IMR-90 (cell line): ENCODE measurements at regions not wholly inside any gene's neighbourhood (a gene's known extent, or its start where the extent isn't known, plus 50 kb on each side); places are given as distances from the start of the nearest gene placed in this dataset.

Experiments
- ATAC-seq: fragments of 200-7000 bp; cut with Tn5 transposase; 2 replicates; pipeline ENCODE4 v1.9.1; 2020; ENCODE audit warnings: low read depth, mild to moderate bottlenecking, moderate library complexity
- BruUV-seq: library from RNA; stranded (reverse); fragments of 400-500 nt; replicated peaks from 2 replicates; lab custom pipeline; 2021; lab: Mats Ljungman, UMichigan
- CTCF ChIA-PET: fragments of 300-600 bp; formaldehyde crosslinking; extraction: SDS; loops from one replicate; lab custom pipeline; 2021; ENCODE audit warnings: antibody characterized with exemption; lab: Yijun Ruan, JAX
- POLR2A ChIA-PET: fragments of 300-600 bp; sonication (Branson Sonifier 250); formaldehyde crosslinking; loops from one replicate; lab custom pipeline; 2022; ENCODE audit warnings: antibody characterized with exemption; ENCODE audit not compliant: unreplicated experiment; lab: Charles Lee
- DNase-seq: peaks from one replicate; pipeline ENCODE4 v3.0.0; 2013
- H2AFZ ChIP-seq: replicated peaks from 2 replicates; pipeline ENCODE3; 2013; ENCODE audit warnings: low read length, mild to moderate bottlenecking; ENCODE audit not compliant: poor library complexity
- H2AK5ac ChIP-seq: 2 replicates; pipeline ENCODE4 v1.6.1; 2013; ENCODE audit warnings: low read depth, low read length, inconsistent platforms
- H2AK9ac ChIP-seq: replicated peaks from 2 replicates; pipeline ENCODE3; 2013; ENCODE audit warnings: mild to moderate bottlenecking, low read depth, low read length, moderate library complexity; ENCODE audit not compliant: poor library complexity
- H2BK120ac ChIP-seq: 2 replicates; pipeline ENCODE4 v1.6.1; 2013; ENCODE audit warnings: low read depth, low read length, inconsistent platforms
- H2BK15ac ChIP-seq: 3 replicates; pipeline ENCODE4 v1.6.1; 2013; ENCODE audit warnings: low read depth, low read length, inconsistent platforms
- H2BK20ac ChIP-seq: 2 replicates; pipeline ENCODE4 v1.6.1; 2013; ENCODE audit warnings: low read depth, mild to moderate bottlenecking, inconsistent platforms, low read length, moderate library complexity
- H2BK5ac ChIP-seq: 2 replicates; pipeline ENCODE4 v1.6.1; 2013; ENCODE audit warnings: mild to moderate bottlenecking, low read depth, low read length, inconsistent platforms; ENCODE audit not compliant: poor library complexity, severe bottlenecking
- H3K14ac ChIP-seq: replicated peaks from 2 replicates; pipeline ENCODE4 v1.6.1; 2013; ENCODE audit warnings: low read depth, low read length, inconsistent platforms
- H3K18ac ChIP-seq: 2 replicates; pipeline ENCODE4 v1.6.1; 2013; ENCODE audit warnings: low read depth, low read length, control low read depth
- H3K23ac ChIP-seq: 2 replicates; pipeline ENCODE4 v1.6.1; 2013; ENCODE audit warnings: low read depth, low read length, inconsistent platforms
- H3K27ac ChIP-seq: 2 replicates; pipeline ENCODE4 v1.5.1; 2013; ENCODE audit warnings: mild to moderate bottlenecking, control low read depth, low read length; ENCODE audit not compliant: insufficient read depth
- H3K27me3 ChIP-seq: 2 replicates; pipeline ENCODE4 v1.6.1; 2013; ENCODE audit warnings: low read length; ENCODE audit not compliant: control insufficient read depth, insufficient read depth
- H3K36me3 ChIP-seq: 2 replicates; pipeline ENCODE4 v1.6.1; 2013; ENCODE audit warnings: low read length, mixed read lengths; ENCODE audit not compliant: control insufficient read depth, insufficient read depth
- H3K4ac ChIP-seq: 2 replicates; pipeline ENCODE4 v1.6.1; 2013; ENCODE audit warnings: low read depth, low read length, inconsistent platforms
- H3K4me1 ChIP-seq: 2 replicates; pipeline ENCODE4 v1.6.1; 2013; ENCODE audit warnings: low read length, mixed read lengths; ENCODE audit not compliant: control insufficient read depth, insufficient read depth
- H3K4me2 ChIP-seq: 2 replicates; pipeline ENCODE4 v1.6.1; 2013; ENCODE audit warnings: low read depth, mild to moderate bottlenecking, control low read depth, low read length, moderate library complexity
- H3K4me3 ChIP-seq: 2 replicates; pipeline ENCODE4 v1.5.1; 2013; ENCODE audit warnings: low read depth, mild to moderate bottlenecking, control low read depth, low read length, moderate library complexity; ENCODE audit not compliant: insufficient read depth
- H3K56ac ChIP-seq: 2 replicates; pipeline ENCODE4 v1.6.1; 2013; ENCODE audit warnings: low read length, inconsistent platforms; ENCODE audit not compliant: insufficient read depth; ENCODE audit errors: extremely low read depth
- H3K79me1 ChIP-seq, 2 experiments: 2 replicates each; pipeline ENCODE4 v1.6.1; 2013; ENCODE audit warnings: low read length in 2 of 2, inconsistent platforms in 1 of 2, low read depth in 1 of 2
- H3K9ac ChIP-seq: 2 replicates; pipeline ENCODE4 v1.6.1; 2013; ENCODE audit warnings: low read depth, low read length, control low read depth
- H3K9me1 ChIP-seq: 2 replicates; pipeline ENCODE4 v1.6.1; 2013; ENCODE audit warnings: low read length, inconsistent platforms; ENCODE audit not compliant: insufficient read depth
- H3K9me3 ChIP-seq: 2 replicates; pipeline ENCODE4 v1.6.1; 2013; ENCODE audit warnings: low read length; ENCODE audit not compliant: control insufficient read depth, insufficient read depth
- H4K20me1 ChIP-seq: 2 replicates; pipeline ENCODE4 v1.6.1; 2013; ENCODE audit warnings: low read length, inconsistent platforms; ENCODE audit not compliant: insufficient read depth
- H4K5ac ChIP-seq: 2 replicates; pipeline ENCODE4 v1.6.1; 2013; ENCODE audit warnings: mild to moderate bottlenecking, low read depth, low read length, control low read depth
- H4K8ac ChIP-seq, 2 experiments: 2 replicates each; pipeline ENCODE4 v1.6.1; 2013; ENCODE audit warnings: low read depth in 2 of 2, low read length in 2 of 2, control low read depth in 1 of 2, inconsistent platforms in 1 of 2
- H4K91ac ChIP-seq: 2 replicates; pipeline ENCODE4 v1.6.1; 2013; ENCODE audit warnings: low read depth, low read length, inconsistent platforms; ENCODE audit not compliant: insufficient read depth
- CHD1 ChIP-seq: IDR thresholded peaks from 2 replicates; pipeline ENCODE4 v1.6.1; 2012; ENCODE audit warnings: low read depth, low read length, improper control_type of control experiment
- FOS ChIP-seq: fragments of 150-350 bp; IDR thresholded peaks from 2 replicates; pipeline ENCODE4 v1.6.1; 2016; ENCODE audit warnings: low read depth, low read length
- MXI1 ChIP-seq: IDR thresholded peaks from 2 replicates; pipeline ENCODE4 v1.6.1; 2012; ENCODE audit warnings: low read depth, mild to moderate bottlenecking, low read length, moderate library complexity, borderline replicate concordance
- POLR2A ChIP-seq: IDR thresholded peaks from 2 replicates; pipeline ENCODE4 v1.6.1; 2012; ENCODE audit warnings: mild to moderate bottlenecking, low read depth, low read length
- RAD21 ChIP-seq: IDR thresholded peaks from 2 replicates; pipeline ENCODE4 v1.6.1; 2012; ENCODE audit warnings: low read length, improper control_type of control experiment
- WGBS, 2 experiments: methylation state at CpG; one replicate each; pipeline versions ENCODE4 v1.1.5 to v1.1.7; 2013; ENCODE audit warnings: missing lambda C conversion rate in 2 of 2; ENCODE audit not compliant: insufficient read length in 1 of 2; ENCODE audit errors: extremely low coverage in 2 of 2; 5-methylcytosine and 5-hydroxymethylcytosine counted together
- dilution Hi-C: fragments of 300-500 bp; cut with HindIII; formaldehyde crosslinking; loops from one replicate; pipeline ENCODE4 v1.14.3; 2018; ENCODE audit warnings: low sequenced_read_pairs; ENCODE audit not compliant: unreplicated experiment
- in situ Hi-C: fragments of 300-500 bp; cut with MboI; formaldehyde crosslinking; loops from 3 replicates; pipeline ENCODE4 v1.14.3; 2019; ENCODE audit warnings: low sequenced_read_pairs, inconsistent platforms, mixed read lengths
- intact Hi-C: fragments of 100-400 bp; cut with micrococcal nuclease; formaldehyde crosslinking; loops from 2 replicates; pipeline ENCODE4 v1.10.0; 2022
- TF ChIP-seq, protein P1 (sequence below): fragments of 150-350 bp; IDR thresholded peaks from 2 replicates; pipeline ENCODE4 v1.6.1; 2016; ENCODE audit warnings: low read depth, mild to moderate bottlenecking, low read length, moderate library complexity, borderline replicate concordance

DNA sequence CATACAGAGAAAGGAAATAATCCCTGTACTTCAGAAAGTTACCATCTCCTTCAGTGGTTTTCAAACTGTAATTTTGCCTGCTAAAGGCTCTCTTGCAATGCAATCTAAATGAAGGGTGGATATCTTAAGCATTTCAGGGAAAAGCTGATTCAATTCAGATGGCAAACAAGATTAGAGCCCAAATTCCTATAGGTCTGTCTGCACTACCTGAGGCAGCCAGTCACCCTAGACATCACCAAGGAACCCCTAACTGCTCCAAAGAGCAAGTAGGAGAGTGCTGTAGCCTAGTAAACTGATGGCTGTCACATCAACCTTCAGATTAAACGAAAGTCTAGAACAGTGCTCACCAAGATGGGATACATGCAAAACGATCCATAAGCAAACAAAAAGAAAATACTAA lies 138.0 kb upstream of the ANK3 start:
- Histone ChIP-seq H3K79me1 (no peaks in the 10 kb centered on the region), H3K18ac (no peak overlapping the region), H3K9me1 (no peaks in the 10 kb centered on the region), H2BK120ac (no peak overlapping the region), H3K4me1 (no peaks in the 10 kb centered on the region), H3K4me2 (no peak overlapping the region), H4K20me1 (no peaks in the 10 kb centered on the region), H3K27me3 (peaks cover 5% of the 10 kb centered on the region; the same call in 1 of the 2 replicates), H3K9me3 (no peaks in the 10 kb centered on the region), H2AK5ac (no peak overlapping the region), H3K4me3 (no peak overlapping the region), H3K23ac (no peak overlapping the region), H3K27ac (no peak overlapping the region), H2AK9ac (no peak overlapping the region), H3K4ac (no peak overlapping the region), H4K5ac (no peak overlapping the region), H2AFZ (no peak overlapping the region), H4K8ac (no peak overlapping the region), H4K91ac (no peak overlapping the region), H3K9ac (no peak overlapping the region), H3K36me3 (no peaks in the 10 kb centered on the region), H3K56ac (no peak overlapping the region), H2BK20ac (no peak overlapping the region), H3K14ac (no peak overlapping the region), H2BK5ac (no peak overlapping the region), H2BK15ac (no peak overlapping the region)
- ChIA-PET CTCF (no interaction called here), POLR2A (no interaction called here)
- in situ Hi-C loops (no loop called here), intact Hi-C loops (no loop called here), dilution Hi-C loops (no loop called here)
- WGBS, 2 experiments: no CpG with 5 or more reads among the region's 2 CpGs
- ATAC-seq (no peak), DNase-seq (no peak)
- no TSS peak for BruUV-seq
- TF ChIP-seq FOS: no peak
- no peak for TF ChIP-seq MXI1
- TF ChIP-seq RAD21: no peak
- TF ChIP-seq POLR2A: no peak
- TF ChIP-seq CHD1: no peak
- TF ChIP-seq, protein P1, sequence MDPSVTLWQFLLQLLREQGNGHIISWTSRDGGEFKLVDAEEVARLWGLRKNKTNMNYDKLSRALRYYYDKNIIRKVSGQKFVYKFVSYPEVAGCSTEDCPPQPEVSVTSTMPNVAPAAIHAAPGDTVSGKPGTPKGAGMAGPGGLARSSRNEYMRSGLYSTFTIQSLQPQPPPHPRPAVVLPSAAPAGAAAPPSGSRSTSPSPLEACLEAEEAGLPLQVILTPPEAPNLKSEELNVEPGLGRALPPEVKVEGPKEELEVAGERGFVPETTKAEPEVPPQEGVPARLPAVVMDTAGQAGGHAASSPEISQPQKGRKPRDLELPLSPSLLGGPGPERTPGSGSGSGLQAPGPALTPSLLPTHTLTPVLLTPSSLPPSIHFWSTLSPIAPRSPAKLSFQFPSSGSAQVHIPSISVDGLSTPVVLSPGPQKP: no peak
